Mucosa of descending colon (tissue), 3 donors: ENCODE measurements at regions not wholly inside any gene's neighbourhood (a gene's known extent, or its start where the extent isn't known, plus 50 kb on each side); places are given as distances from the start of the nearest gene placed in this dataset.

Experiments used
- ATAC-seq: fragments of 200-7000 bp; cut with Tn5 transposase; one replicate; pipeline ENCODE4 v1.9.1; 2020; ENCODE audit warnings: mild to moderate bottlenecking, moderate library complexity
- DNase-seq, 3 donors: peaks; one replicate each; pipeline ENCODE4 v3.0.0-alpha.2; 2020
- H3K36me3 ChIP-seq: fragments of 200-600 bp; one replicate; pipeline ENCODE4 v1.8.0; 2021; ENCODE audit warnings: low read depth, mild to moderate bottlenecking
- H3K4me1 ChIP-seq: fragments of 200-600 bp; one replicate; pipeline ENCODE4 v1.8.0; 2021; ENCODE audit warnings: low read depth, mild to moderate bottlenecking
- H3K4me3 ChIP-seq: fragments of 200-600 bp; one replicate; pipeline ENCODE4 v1.8.0; 2021; ENCODE audit warnings: mild to moderate bottlenecking
- H3K9me3 ChIP-seq: fragments of 200-600 bp; one replicate; pipeline ENCODE4 v1.8.0; 2021; ENCODE audit warnings: mild to moderate bottlenecking
- CTCF ChIP-seq: fragments of 200-600 bp; IDR thresholded peaks from one replicate; pipeline ENCODE4 v1.8.0; 2022; ENCODE audit warnings: antibody characterized with exemption, mild to moderate bottlenecking
- intact Hi-C, 2 donors: fragments of 100-400 bp; cut with DNase I in 1 of 2; cut with micrococcal nuclease in 1 of 2; formaldehyde crosslinking; loops; one replicate each; pipeline versions ENCODE4 v1.11.0 to v1.11.1; 2022; cut with DNase I, micrococcal nuclease
- donor health status: DM: no; HTN: no; CAD: no; lungs with moderate emphysema.
- donor health status: DM: no; HTN: no; CAD: no.
- donor health status: DM: no; HTN: yes; CAD: no.

- intact Hi-C loops: no loop called here
- ATAC-seq (no peak), DNase-seq (no peak)
- no peaks in the 10 kb centered on the region for H3K9me3 ChIP-seq
- no peaks in the 10 kb centered on the region for H3K4me1 ChIP-seq
- TF ChIP-seq CTCF: no peak
- no peak overlapping the region for H3K4me3 ChIP-seq
- no peaks in the 10 kb centered on the region for H3K36me3 ChIP-seq
These were observed 54.0 kb upstream of the TACR3 start for GRCh38 chr4:103773691-103774231.
